Peyer's patch (tissue), 4 donors: ENCODE measurements at regions not wholly inside any gene's neighbourhood (a gene's known extent, or its start where the extent isn't known, plus 50 kb on each side); places are given as distances from the start of the nearest gene placed in this dataset.

Experiments used
- POLR2A ChIP-seq, 2 donors: fragments of 450-650 bp; IDR thresholded peaks; one replicate each; pipeline ENCODE4 v1.5.1; 2017; ENCODE audit warnings: antibody characterized with exemption in 2 of 2, mild to moderate bottlenecking in 2 of 2, moderate library complexity in 2 of 2
- TF ChIP-seq, protein P1 (sequence below), 6 experiments: fragments of 450-650 bp in 4 of 6; fragments of 200-600 bp in 2 of 6; sonication (generic) in 1 of 6; IDR thresholded peaks; one replicate each; pipeline ENCODE4 v1.5.1; 2017 to 2019; ENCODE audit warnings: antibody characterized with exemption in 6 of 6, mild to moderate bottlenecking in 3 of 6, moderate library complexity in 1 of 6

GRCh38 chr6:169132352-169132940 is 121.2 kb downstream of the THBS2 start:
- TF ChIP-seq, protein P1, sequence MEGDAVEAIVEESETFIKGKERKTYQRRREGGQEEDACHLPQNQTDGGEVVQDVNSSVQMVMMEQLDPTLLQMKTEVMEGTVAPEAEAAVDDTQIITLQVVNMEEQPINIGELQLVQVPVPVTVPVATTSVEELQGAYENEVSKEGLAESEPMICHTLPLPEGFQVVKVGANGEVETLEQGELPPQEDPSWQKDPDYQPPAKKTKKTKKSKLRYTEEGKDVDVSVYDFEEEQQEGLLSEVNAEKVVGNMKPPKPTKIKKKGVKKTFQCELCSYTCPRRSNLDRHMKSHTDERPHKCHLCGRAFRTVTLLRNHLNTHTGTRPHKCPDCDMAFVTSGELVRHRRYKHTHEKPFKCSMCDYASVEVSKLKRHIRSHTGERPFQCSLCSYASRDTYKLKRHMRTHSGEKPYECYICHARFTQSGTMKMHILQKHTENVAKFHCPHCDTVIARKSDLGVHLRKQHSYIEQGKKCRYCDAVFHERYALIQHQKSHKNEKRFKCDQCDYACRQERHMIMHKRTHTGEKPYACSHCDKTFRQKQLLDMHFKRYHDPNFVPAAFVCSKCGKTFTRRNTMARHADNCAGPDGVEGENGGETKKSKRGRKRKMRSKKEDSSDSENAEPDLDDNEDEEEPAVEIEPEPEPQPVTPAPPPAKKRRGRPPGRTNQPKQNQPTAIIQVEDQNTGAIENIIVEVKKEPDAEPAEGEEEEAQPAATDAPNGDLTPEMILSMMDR (IDR thresholded peaks at IDR 0.05) = no peak
- TF ChIP-seq POLR2A (IDR thresholded peaks at IDR 0.05) = no peak
